ENCODE measurements at regions not wholly inside any gene's neighbourhood (a gene's known extent, or its start where the extent isn't known, plus 50 kb on each side); places are given as distances from the start of the nearest gene placed in this dataset.

DNA sequence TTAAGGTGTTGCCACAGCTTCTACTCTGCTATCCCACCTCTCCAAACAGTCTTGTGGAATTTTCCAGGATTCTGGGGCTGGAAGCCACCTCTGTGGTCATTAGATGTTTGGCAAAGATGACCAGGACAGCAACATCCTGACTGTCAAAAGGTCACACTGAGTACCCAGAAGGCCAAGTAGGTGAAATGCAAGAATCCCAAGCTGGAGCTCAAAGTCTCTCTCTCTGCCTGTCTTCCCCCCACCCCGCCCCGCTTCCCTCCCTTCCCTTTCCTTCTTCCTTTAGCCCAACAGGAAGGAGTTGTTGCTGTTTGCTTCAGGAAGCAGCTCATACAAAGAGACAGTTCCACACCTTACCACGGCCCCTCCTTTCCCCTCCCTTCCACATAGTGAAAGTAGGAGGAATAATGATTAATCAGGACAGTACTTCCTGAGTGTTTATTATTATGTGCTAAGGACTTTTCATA lies 75.6 kb upstream of the SLC2A1 start:
- no peak overlapping the region for H3K56ac ChIP-seq (ENCODE audit: extremely low read depth, insufficient read depth, low read length)
- H3K14ac ChIP-seq (replicated peaks; ENCODE audit: low read depth, low read length) = no peak overlapping the region
- H4K5ac ChIP-seq (ENCODE audit: low read depth, low read length) = no peak overlapping the region
- no peaks in the 10 kb centered on the region for H3K9me3 ChIP-seq (ENCODE audit: control insufficient read depth, insufficient read depth, low read length)
- no peak overlapping the region for H3K4ac ChIP-seq (ENCODE audit: low read depth, low read length)
- no peak overlapping the region for H3K4me3 ChIP-seq (ENCODE audit: insufficient read depth, low read depth, low read length)
- H2BK5ac ChIP-seq (ENCODE audit: low read depth, low read length, poor library complexity, severe bottlenecking) = no peak overlapping the region
- no peak overlapping the region for H2BK120ac ChIP-seq (ENCODE audit: low read depth, low read length)
- DNase-seq (no peak), ATAC-seq (ENCODE audit: low read depth) (no peak)
- H3K18ac ChIP-seq (ENCODE audit: low read depth, low read length) = no peak overlapping the region
- intact Hi-C loops (cut with micrococcal nuclease) (no loop called here), in situ Hi-C loops (cut with MboI; ENCODE audit: low sequenced_read_pairs) (no loop called here), dilution Hi-C loops (cut with HindIII; ENCODE audit: low sequenced_read_pairs, unreplicated experiment) (no loop called here)
- ChIA-PET POLR2A (ENCODE audit: unreplicated experiment) (no interaction called here), CTCF (interaction anchor here (0.9 to 1.1 kb wide), 2 partner anchors 14 to 111 kb away, joined by 3 read pairs; no protein-coding TSS in a partner anchor)
- no peak overlapping the region for H2BK15ac ChIP-seq (ENCODE audit: low read depth, low read length)
- no CpG with 5 or more reads among the region's 3 CpGs for WGBS, 2 experiments (ENCODE audit: extremely low coverage in 2 of 2, insufficient read length in 1 of 2)
- no peak overlapping the region for H2AK9ac ChIP-seq (replicated peaks; ENCODE audit: low read depth, low read length, poor library complexity)
- no peak overlapping the region for H2AFZ ChIP-seq (replicated peaks; ENCODE audit: low read length, poor library complexity)
- H3K9me1 ChIP-seq (ENCODE audit: insufficient read depth, low read length) = peaks cover 6% of the 10 kb centered on the region; the same call in 1 of the 2 replicates
- no TSS peak for BruUV-seq (replicated peaks)
- no peak overlapping the region for H2AK5ac ChIP-seq (ENCODE audit: low read depth, low read length)
- no peaks in the 10 kb centered on the region for H3K36me3 ChIP-seq (ENCODE audit: control insufficient read depth, insufficient read depth, low read length)
- H3K79me1 ChIP-seq (ENCODE audit: low read depth in 1 of 2, low read length in 2 of 2) = no peaks in the 10 kb centered on the region
- no peak overlapping the region for H2BK20ac ChIP-seq (ENCODE audit: low read depth, low read length)
- H4K20me1 ChIP-seq (ENCODE audit: insufficient read depth, low read length) = no peaks in the 10 kb centered on the region
- H3K27ac ChIP-seq (ENCODE audit: insufficient read depth, low read length) = no peak overlapping the region
- no peak overlapping the region for H4K8ac ChIP-seq (ENCODE audit: low read depth in 2 of 2, low read length in 2 of 2)
- peaks cover 1% of the 10 kb centered on the region; the same call in 1 of the 2 replicates for H3K4me1 ChIP-seq (ENCODE audit: control insufficient read depth, insufficient read depth, low read length)
- no peak for TF ChIP-seq FOS (IDR thresholded peaks at IDR 0.05; ENCODE audit: low read depth, low read length)
- no peak for TF ChIP-seq SMC3 (IDR thresholded peaks at IDR 0.05; ENCODE audit: low read depth, low read length)
- no peak for TF ChIP-seq RFX5 (IDR thresholded peaks at IDR 0.05; ENCODE audit: low read depth, low read length)
- TF ChIP-seq CEBPB (IDR thresholded peaks at IDR 0.05; ENCODE audit: low read depth, low read length) = no peak
- no peak for TF ChIP-seq MXI1 (IDR thresholded peaks at IDR 0.05; ENCODE audit: borderline replicate concordance, low read depth, low read length)
- no peak for TF ChIP-seq MAFK (IDR thresholded peaks at IDR 0.05; ENCODE audit: low read depth, low read length)
- TF ChIP-seq NFE2L2 (IDR thresholded peaks at IDR 0.05; ENCODE audit: low read depth, low read length) = no peak
- no peak for TF ChIP-seq CHD1 (IDR thresholded peaks at IDR 0.05; ENCODE audit: low read depth, low read length)
- no peak for TF ChIP-seq ELK1 (IDR thresholded peaks at IDR 0.05; ENCODE audit: borderline replicate concordance, low read depth, low read length)
- TF ChIP-seq, protein P1, sequence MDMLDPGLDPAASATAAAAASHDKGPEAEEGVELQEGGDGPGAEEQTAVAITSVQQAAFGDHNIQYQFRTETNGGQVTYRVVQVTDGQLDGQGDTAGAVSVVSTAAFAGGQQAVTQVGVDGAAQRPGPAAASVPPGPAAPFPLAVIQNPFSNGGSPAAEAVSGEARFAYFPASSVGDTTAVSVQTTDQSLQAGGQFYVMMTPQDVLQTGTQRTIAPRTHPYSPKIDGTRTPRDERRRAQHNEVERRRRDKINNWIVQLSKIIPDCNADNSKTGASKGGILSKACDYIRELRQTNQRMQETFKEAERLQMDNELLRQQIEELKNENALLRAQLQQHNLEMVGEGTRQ (IDR thresholded peaks at IDR 0.05; ENCODE audit: low read depth, low read length) = no peak
- TF ChIP-seq BHLHE40 (IDR thresholded peaks at IDR 0.05; ENCODE audit: low read depth, low read length) = no peak
- H3K4me2 ChIP-seq (ENCODE audit: low read depth, low read length) = no peak overlapping the region
- H3K9ac ChIP-seq (ENCODE audit: low read depth, low read length) = no peak overlapping the region
- no peak overlapping the region for H4K91ac ChIP-seq (ENCODE audit: insufficient read depth, low read depth, low read length)
- peaks cover 3% of the 10 kb centered on the region for H3K27me3 ChIP-seq (ENCODE audit: control insufficient read depth, insufficient read depth, low read length)
- H3K23ac ChIP-seq (ENCODE audit: low read depth, low read length) = no peak overlapping the region
